Dendritic cell treated with granulocyte-macrophage colony-stimulating factor and Interleukin-4, amounts not matched to agents 40 ng/mL and 50 ng/mL, for 4 days (primary cell): ENCODE measurements at regions not wholly inside any gene's neighbourhood (a gene's known extent, or its start where the extent isn't known, plus 50 kb on each side); places are given as distances from the start of the nearest gene placed in this dataset.
"Not testable (repeated sequence)": the region's sequence is repeated elsewhere in the genome, so short reads cannot be mapped to it uniquely, and the experiment has no call there.

Source experiments
- H3K27ac Mint-ChIP-seq: one replicate; pipeline ENCODE4 v1.8.0; 2022; ENCODE audit warnings: mild to moderate bottlenecking, mixed read lengths
- H3K27me3 Mint-ChIP-seq: one replicate; pipeline ENCODE4 v1.8.0; 2022; ENCODE audit warnings: mild to moderate bottlenecking, mixed read lengths
- H3K36me3 Mint-ChIP-seq: one replicate; pipeline ENCODE4 v1.8.0; 2022; ENCODE audit warnings: low read depth, mixed read lengths
- H3K4me1 Mint-ChIP-seq: one replicate; pipeline ENCODE4 v1.8.0; 2022; ENCODE audit warnings: low read depth, mixed read lengths
- H3K4me3 Mint-ChIP-seq: one replicate; pipeline ENCODE4 v1.8.0; 2022; ENCODE audit warnings: mild to moderate bottlenecking, moderate library complexity, mixed read lengths
- H3K9me3 Mint-ChIP-seq: one replicate; pipeline ENCODE4 v1.8.0; 2022; ENCODE audit warnings: mixed read lengths
- intact Hi-C: fragments of 100-400 bp; cut with micrococcal nuclease; formaldehyde crosslinking; loops from one replicate; pipeline ENCODE4 v1.15.0; 2022

- intact Hi-C loops, result no loop called here
- Mint-ChIP-seq H3K4me3 (no peak overlapping the region), H3K9me3 (no peaks in the 10 kb centered on the region), H3K4me1 (peaks cover 6% of the 10 kb centered on the region), H3K27ac (no peak overlapping the region), H3K36me3 (no peaks in the 10 kb centered on the region), H3K27me3 (peaks cover 2% of the 10 kb centered on the region)
These were observed 63.5 kb upstream of the E2F3 start for GRCh38 chr6:20338156-20338555.

- Mint-ChIP-seq H3K27ac (no peak overlapping the region), H3K36me3 (no peaks in the 10 kb centered on the region), H3K4me1 (peaks cover 6% of the 10 kb centered on the region), H3K27me3 (no peaks in the 10 kb centered on the region), H3K9me3 (no peaks in the 10 kb centered on the region), H3K4me3 (no peak overlapping the region)
- intact Hi-C loops, result no loop called here
These were observed 61.4 kb upstream of the E2F3 start for GRCh38 chr6:20340068-20340848.

GRCh38 chr6:20341096-20341495 lies 60.6 kb upstream of the E2F3 start:
- H3K36me3 Mint-ChIP-seq, result no peaks in the 10 kb centered on the region
- H3K4me1 Mint-ChIP-seq, result peaks cover 3% of the 10 kb centered on the region
- no peak overlapping the region for H3K27ac Mint-ChIP-seq
- H3K27me3 Mint-ChIP-seq, result no peaks in the 10 kb centered on the region
- intact Hi-C loops, result no loop called here
- peaks cover under 1% of the 10 kb centered on the region for H3K9me3 Mint-ChIP-seq
- H3K4me3 Mint-ChIP-seq, result no peak overlapping the region

GRCh38 chr6:20341564-20341963 lies 60.1 kb upstream of the E2F3 start:
- peaks cover 5% of the 10 kb centered on the region for H3K9me3 Mint-ChIP-seq
- no peaks in the 10 kb centered on the region for H3K4me1 Mint-ChIP-seq
- intact Hi-C loops, result no loop called here
- no peak overlapping the region for H3K4me3 Mint-ChIP-seq
- no peaks in the 10 kb centered on the region for H3K27me3 Mint-ChIP-seq
- H3K36me3 Mint-ChIP-seq, result no peaks in the 10 kb centered on the region
- no peak overlapping the region for H3K27ac Mint-ChIP-seq

GRCh38 chr6:20346948-20347347 lies 54.7 kb upstream of the E2F3 start:
- H3K36me3 Mint-ChIP-seq, H3K4me1 Mint-ChIP-seq, H3K4me3 Mint-ChIP-seq, H3K27me3 Mint-ChIP-seq, intact Hi-C loops, H3K27ac Mint-ChIP-seq: not testable (repeated sequence)
- H3K9me3 Mint-ChIP-seq, result peaks cover 25% of the 10 kb centered on the region

GRCh38 chr6:20348041-20348440 lies 53.6 kb upstream of the E2F3 start:
- Mint-ChIP-seq H3K27ac (no peak overlapping the region), H3K4me3 (no peak overlapping the region), H3K27me3 (no peaks in the 10 kb centered on the region), H3K9me3 (peaks cover 33% of the 10 kb centered on the region), H3K36me3 (no peaks in the 10 kb centered on the region), H3K4me1 (no peaks in the 10 kb centered on the region)
- intact Hi-C loops, result no loop called here

- intact Hi-C loops, result no loop called here
- Mint-ChIP-seq H3K27me3 (no peaks in the 10 kb centered on the region), H3K4me1 (no peaks in the 10 kb centered on the region), H3K9me3 (peaks cover 38% of the 10 kb centered on the region), H3K36me3 (no peaks in the 10 kb centered on the region), H3K27ac (no peak overlapping the region), H3K4me3 (no peak overlapping the region)
These were observed 52.5 kb upstream of the E2F3 start for GRCh38 chr6:20349225-20349624.

DNA sequence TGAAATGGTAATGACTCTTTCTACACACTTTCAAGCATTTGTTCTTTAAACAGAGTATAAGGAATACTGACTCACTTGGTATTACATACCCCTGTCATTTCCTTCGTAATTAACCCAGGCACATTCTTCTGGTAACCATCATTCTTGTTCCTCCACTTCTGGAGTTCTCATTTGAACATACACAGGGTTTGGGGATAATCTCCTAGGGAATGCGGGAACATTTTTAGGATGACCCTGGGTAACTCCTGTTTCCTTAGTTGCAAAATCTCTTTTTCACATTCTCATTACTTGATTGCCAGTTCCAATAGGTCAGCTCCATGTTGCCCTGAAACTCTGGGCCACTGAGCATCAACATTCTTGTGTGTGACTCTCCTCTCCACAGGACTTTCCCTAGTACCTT lies 51.5 kb upstream of the E2F3 start:
- Mint-ChIP-seq H3K27me3 (no peaks in the 10 kb centered on the region), H3K4me3 (no peak overlapping the region), H3K27ac (no peak overlapping the region), H3K36me3 (no peaks in the 10 kb centered on the region), H3K9me3 (peaks cover 38% of the 10 kb centered on the region), H3K4me1 (no peaks in the 10 kb centered on the region)
- intact Hi-C loops, result no loop called here

DNA sequence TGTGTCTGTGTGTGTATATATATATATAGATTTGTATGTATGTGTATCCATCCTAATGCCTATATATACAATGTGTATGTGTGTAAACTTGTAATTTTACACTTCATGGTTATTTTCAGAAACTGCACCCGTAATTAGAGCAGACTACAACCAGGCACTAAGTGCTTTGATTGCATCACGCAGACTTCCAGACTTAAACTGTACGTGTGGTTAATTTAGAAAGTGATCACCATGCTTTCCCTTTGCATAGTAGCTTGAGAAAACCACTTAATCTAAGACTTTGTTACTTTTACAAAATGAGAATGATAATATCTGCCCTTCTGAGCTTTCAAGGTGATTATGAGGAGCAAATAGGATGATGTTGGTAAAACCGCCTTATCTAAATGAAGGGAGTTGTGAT lies 50.1 kb upstream of the E2F3 start:
- intact Hi-C loops, result no loop called here
- Mint-ChIP-seq H3K27me3 (no peaks in the 10 kb centered on the region), H3K4me3 (no peak overlapping the region), H3K9me3 (peaks cover 39% of the 10 kb centered on the region), H3K27ac (no peak overlapping the region), H3K36me3 (no peaks in the 10 kb centered on the region), H3K4me1 (no peaks in the 10 kb centered on the region)
